Ramos (cell line): ENCODE measurements at regions not wholly inside any gene's neighbourhood (a gene's known extent, or its start where the extent isn't known, plus 50 kb on each side); places are given as distances from the start of the nearest gene placed in this dataset.
"Not testable (repeated sequence)": the region's sequence is repeated elsewhere in the genome, so short reads cannot be mapped to it uniquely, and the experiment has no call there.

Experiments
- in situ Hi-C: fragments of 300-500 bp; cut with MboI; formaldehyde crosslinking; loops from one replicate; pipeline ENCODE4 v1.14.3; 2022; ENCODE audit warnings: low sequenced_read_pairs; ENCODE audit not compliant: unreplicated experiment

- in situ Hi-C loops = not testable (repeated sequence)
These were observed 1698.1 kb downstream of the TP53TG3F start for GRCh38 chr16:35157549-35157948.

DNA sequence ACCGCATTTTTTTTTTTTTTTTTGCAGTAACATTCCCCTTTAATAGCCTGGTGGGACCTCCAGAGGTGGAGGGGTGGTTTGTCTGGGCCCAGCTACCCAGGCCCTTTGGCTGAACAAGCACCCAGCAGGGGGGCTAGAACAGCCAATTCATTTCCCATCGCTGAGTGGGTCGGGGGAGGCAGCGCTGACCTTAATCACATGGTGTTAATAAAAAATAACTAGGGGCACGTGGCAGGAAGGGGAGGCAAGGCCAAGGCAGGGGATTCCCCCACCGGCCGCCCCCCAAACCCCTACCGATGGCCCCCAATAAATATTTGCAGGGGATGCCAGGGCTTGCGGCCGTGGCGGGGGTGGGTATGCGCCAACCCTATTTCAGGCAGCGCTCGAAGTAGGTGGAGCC is 1709.9 kb downstream of the TP53TG3F start:
- in situ Hi-C loops = loop anchor here (10.0 kb wide), 1 partner anchor 65 kb away; no protein-coding TSS in a partner anchor

- in situ Hi-C loops = not testable (repeated sequence)
These were observed 1710.6 kb downstream of the TP53TG3F start for GRCh38 chr16:35170061-35170460.

- in situ Hi-C loops = no loop called here
These were observed 1711.2 kb downstream of the TP53TG3F start for GRCh38 chr16:35170610-35171009.

DNA sequence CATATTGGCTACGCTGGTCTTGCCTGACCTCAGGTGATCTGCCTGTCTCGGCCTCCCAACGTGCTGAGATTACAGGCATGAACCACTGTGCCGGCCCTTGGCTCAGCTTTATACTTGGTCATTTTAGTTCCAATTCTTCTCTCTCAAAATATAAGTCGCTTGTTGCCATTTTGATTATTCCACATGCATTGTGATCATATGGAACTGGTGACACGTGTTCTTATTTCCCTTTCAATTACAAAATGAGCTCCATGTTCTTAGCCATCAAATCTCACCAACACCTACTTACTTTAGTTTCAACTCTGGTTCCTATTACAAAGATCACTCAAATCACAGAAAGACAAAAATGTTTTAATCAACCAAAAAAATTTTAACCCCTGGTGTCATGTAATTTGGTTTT is 1711.7 kb downstream of the TP53TG3F start:
- in situ Hi-C loops = no loop called here

DNA sequence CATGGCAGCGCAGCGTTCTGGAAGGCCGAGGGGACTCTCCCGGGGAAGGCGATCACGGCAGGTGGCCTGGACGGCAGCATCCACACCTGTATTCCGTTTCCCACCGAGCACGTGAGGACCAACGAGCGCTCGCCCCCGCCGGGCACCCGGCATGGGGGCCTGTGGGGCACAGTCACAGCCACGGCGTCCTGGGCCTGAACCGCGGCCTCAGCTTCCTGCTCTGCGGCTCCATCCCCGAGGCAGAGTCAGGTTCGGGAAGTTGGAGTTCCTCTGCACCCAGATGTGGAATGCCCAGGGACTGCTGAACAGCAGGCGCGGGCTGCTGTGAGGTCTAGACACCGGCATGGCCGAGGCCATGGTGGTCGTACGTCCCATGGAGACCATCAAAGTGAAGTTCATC is 1713.9 kb downstream of the TP53TG3F start:
- in situ Hi-C loops = no loop called here

DNA sequence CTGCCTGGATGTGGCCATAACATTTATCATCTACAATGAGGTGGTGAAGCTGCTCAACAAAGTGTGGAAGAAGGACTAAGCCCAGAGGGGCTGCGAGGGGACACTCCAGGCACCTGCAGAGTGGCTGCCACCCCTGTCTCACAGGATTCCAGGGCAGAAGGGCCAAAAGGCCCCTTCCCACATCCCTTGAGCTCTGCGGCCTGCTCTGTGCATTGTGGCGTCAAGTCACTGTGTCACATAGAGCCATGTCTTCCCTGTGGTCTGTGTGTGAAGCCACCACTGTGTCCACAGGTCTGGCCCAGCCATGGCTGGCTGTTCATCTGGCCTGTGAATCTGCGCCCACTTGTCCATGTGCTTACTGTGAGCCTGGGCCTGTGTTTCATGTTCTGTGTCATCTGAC is 1714.6 kb downstream of the TP53TG3F start:
- in situ Hi-C loops = no loop called here

- in situ Hi-C loops = no loop called here
These were observed 1717.0 kb downstream of the TP53TG3F start for GRCh38 chr16:35176449-35176848.

- in situ Hi-C loops = no loop called here
These were observed 1718.4 kb downstream of the TP53TG3F start for GRCh38 chr16:35177851-35178250.

DNA sequence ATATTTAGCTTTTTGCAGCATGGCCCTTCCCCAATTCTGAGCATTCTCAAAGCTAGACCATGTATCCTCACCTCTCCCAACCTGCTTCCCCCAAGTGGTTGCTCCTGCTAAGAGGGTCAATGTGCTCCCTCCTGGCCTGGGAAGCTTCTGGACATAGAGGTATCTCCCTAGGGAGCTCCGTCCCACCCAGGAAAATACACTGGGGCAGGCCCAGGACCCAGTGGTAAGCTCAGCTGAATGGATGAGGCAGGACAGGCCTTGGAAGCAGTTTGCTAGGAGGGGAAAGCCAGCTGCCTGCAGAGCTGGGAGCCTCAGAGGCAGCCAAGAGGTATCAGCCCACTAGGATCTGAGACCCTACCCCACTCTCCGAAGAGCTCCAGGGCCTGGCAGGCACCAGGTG is 1721.6 kb downstream of the TP53TG3F start:
- in situ Hi-C loops = no loop called here

- in situ Hi-C loops = no loop called here
These were observed 1722.1 kb downstream of the TP53TG3F start for GRCh38 chr16:35181422-35182030.

DNA sequence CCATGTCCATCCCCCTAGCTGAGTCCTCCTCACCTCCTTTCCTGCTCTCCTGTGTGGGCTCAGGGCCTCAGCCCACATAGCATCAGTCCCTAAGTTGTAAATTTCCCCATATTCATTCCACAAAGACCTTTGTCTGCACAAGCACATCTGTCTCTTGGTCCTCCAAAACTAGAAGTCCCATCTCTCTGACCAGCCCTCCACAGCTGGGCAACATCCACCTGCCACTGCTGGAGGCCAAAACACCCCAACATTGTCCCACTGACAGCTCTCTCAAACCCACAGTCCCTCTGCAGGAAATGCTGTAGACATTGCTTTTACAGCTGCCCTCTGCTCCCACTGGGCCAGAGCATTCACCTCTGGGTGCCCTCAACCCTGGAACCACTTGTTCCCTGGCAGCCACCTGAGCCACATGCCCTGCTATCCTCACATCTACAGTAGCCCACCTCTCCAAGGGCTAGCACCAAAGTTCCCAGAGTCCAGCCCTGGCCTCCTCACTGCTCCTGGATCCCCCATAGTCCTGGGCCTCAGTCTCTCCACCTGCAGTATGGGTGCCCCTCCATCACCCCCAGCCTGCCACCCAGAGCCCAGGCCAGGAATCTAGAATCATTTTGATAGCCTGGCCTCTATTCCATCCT is 1722.7 kb downstream of the TP53TG3F start:
- in situ Hi-C loops = no loop called here

DNA sequence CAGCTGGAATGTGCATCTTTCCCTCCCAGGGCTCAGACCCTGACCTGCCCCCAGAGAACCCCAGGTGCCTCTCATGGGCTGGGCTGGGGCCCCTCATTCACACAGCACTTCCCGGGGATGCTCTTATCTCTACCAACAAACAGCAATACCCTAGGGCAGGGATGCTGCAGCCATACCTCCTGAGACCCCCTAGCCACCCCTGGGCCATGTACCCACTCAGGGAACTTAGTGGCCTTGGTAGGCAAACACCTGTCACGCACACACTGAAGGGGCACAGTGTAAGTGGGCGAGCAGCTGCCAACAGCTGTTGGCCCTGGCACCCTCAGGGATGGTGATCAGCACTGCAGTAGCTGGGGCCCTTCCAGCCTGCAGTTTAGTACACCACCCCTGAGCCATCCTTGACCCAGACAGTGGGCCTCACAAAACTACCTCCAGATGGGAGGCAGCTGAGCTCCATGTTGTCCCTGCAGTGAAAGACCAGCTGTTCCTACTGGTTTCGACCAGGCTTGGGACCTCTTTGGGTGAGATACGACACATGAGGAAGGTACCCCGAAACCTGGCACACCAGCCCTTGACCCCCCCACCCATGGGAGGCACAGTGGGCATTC is 1723.6 kb downstream of the TP53TG3F start:
- in situ Hi-C loops = no loop called here

GRCh38 chr16:35184356-35184870 is 1725.0 kb downstream of the TP53TG3F start:
- in situ Hi-C loops = no loop called here

GRCh38 chr16:35185366-35186044 is 1726.1 kb downstream of the TP53TG3F start:
- in situ Hi-C loops = no loop called here

DNA sequence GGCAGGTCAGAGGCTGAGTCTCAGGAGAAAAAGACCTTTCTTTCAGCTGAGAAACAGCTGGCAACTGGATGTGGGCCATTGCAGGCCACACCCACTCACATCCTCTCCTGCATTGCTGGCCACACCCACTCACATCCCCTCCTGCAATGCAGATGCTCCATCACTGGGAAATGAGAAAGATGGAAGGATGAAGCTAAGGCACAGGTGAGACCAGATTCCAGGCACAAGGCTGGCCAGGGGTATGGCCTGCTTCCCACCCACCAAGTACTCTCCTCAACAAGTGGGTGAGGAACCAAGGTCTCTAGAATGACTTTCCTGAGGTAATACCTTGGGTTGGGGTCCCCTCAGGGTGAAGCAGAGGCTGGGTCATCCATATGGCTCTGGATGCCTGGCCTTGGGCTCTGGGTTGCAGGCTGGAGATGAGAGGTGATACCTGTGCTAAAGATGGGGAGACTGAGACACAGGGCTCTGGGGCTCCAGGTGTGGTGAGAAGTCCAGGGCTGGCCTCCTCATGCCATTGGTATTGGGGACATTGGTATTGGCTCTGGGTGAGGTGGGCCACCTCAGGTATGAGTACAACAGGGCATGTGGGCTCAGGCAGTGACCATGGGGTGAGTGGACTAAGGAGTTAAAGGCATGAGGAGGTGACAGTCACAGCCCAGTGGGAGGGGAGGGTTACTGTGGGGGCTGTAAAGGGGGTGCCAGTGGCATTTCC is 1726.8 kb downstream of the TP53TG3F start:
- in situ Hi-C loops = no loop called here

DNA sequence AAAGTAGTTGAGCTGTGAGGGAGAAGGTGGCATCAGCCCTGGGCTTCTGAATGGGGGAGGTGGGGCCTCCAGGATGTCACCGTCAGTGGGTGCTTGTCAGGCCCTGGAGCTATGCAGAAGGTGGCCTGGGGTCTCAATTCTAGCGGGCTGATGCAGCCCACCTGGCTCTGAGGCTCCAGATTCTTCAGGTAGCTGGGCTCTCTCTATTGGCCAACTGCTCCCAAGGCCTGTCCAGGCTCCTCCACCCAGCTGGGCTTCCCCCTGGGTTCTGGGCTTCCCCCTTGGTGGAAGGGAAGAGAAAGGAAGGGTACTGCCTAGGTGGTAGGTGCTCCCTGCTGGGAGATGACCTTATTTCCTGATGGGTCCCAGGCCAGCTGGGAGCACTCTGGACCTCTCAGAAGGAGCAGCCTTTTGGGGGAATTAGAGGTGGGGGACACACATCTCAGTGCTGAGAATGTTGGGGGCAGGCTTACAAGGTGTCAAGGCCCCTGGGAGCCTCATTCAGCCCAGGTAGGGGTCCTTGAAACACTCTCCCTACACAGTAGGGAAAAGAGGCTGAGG is 1728.3 kb downstream of the TP53TG3F start:
- in situ Hi-C loops = no loop called here

DNA sequence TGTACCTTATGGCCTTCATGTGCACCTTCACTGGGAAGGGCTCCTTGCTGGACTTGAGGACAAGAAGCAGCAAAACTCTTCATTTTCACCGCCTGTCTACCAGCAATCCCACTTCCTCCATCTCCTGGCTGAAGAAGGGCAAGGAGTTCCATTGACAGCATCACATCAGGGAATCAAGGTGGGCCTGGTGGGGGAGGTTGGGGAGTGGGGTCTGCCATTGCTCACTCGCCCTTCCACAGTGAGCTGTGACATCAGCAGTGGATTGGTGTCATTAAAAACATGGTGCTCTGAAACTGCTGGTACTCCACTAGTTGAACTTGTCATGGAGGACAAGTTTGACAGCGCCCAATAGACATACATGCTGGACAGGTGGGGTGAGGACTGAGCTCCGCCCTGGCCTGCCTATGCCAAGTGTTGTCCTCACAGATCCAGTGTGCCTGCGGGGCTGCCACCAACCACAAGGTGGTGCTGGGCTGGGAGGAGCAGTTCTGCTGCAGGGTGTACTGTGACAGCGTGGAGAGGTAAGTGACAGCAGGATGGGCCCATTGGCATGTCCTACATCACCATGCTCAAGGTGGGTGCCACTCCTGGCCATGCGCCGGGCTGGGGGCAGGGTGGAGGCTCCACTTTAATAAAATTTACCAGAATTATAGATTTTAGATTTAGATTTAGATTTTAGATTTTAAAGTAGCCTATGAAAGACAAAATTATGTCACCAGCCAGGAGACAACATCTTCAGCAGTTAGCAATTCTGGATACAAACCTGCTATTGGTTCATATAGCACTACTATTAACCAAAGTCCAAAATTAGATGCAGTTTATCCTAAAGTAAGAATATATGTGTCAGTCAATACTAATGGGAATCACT is 1729.1 kb downstream of the TP53TG3F start:
- in situ Hi-C loops = no loop called here

DNA sequence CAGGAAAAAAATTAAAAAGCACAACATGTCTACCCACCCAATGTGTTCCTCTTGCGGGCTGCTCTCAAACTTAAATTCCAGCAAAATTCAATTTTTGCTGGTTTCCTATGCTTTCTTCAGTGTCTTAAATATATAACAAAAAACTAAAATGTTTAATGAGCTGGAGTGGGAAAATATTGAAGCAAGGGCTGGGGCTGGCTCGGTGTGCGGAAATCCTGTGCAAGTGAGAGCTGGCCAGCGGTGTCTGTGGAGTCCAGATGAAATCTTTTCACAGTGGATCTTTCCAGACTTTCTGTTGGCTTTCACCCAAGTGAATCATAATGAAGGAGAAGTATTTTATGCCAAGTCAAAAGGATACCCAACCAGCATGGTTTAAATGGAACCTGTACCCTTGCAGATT is 1733.6 kb downstream of the TP53TG3F start:
- in situ Hi-C loops = no loop called here
